Spleen (tissue), 7 donors: ENCODE measurements at regions not wholly inside any gene's neighbourhood (a gene's known extent, or its start where the extent isn't known, plus 50 kb on each side); places are given as distances from the start of the nearest gene placed in this dataset.

Experiments used
- CTCF ChIP-seq, 11 experiments: fragments of 200-600 bp in 7 of 11; fragments of 450-650 bp in 4 of 11; sonication (generic) in 4 of 11; IDR thresholded peaks in 8 of 11; conservative IDR thresholded peaks in 3 of 11; 1 replicate in 7 of 11; 2 replicates in 4 of 11; pipeline versions ENCODE4 v1.4.0 to v1.8.0; 2016 to 2021; ENCODE audit warnings: antibody characterized with exemption in 11 of 11, inconsistent platforms in 4 of 11, mild to moderate bottlenecking in 1 of 11
- POLR2A ChIP-seq, 3 donors: fragments of 450-650 bp; IDR thresholded peaks; one replicate each; pipeline ENCODE4 v1.5.1; 2017; ENCODE audit warnings: antibody characterized with exemption in 3 of 3, mild to moderate bottlenecking in 1 of 3
- donor health status: DM: no; HTN: no; CAD: no; lungs with moderate emphysema.
- donor health status: DM: no; HTN: no; CAD: no.
- donor health status: DM: no; HTN: no; CAD: no.

GRCh38 chr4:187416216-187416615 is 579.4 kb upstream of the ZFP42 start:
- TF ChIP-seq CTCF (IDR thresholded peaks at IDR 0.05 in 8 of 11, conservative IDR thresholded peaks at IDR 0.05 in 3 of 11): no peak
- no peak for TF ChIP-seq POLR2A (IDR thresholded peaks at IDR 0.05)
